GM18520 (cell line): ENCODE measurements at regions not wholly inside any gene's neighbourhood (a gene's known extent, or its start where the extent isn't known, plus 50 kb on each side); places are given as distances from the start of the nearest gene placed in this dataset.

Source experiments
- ATAC-seq: cut with Tn5 transposase; IDR thresholded peaks from one replicate; pipeline ENCODE4 v1.9.1; 2021; ENCODE audit not compliant: unreplicated experiment

DNA sequence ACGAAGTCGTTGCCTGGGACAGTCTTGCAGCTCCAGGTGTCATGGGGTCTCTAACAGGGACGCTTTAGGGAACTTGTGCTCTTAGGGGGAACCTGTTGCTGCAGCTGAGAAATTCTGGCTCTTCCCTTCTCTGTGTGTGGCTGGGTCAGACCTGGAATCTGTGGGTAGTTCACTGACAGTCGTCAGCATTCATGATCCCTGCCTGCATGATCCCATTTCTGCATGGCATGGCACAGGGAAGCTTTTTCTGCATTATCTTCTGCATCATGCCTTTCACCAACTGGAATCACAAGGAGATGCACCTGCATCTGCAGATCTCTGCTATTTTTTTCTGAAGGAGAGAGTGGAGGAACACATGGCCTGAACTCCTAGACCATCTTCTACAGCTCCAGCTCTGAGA is 85.6 kb downstream of the SOX9 start:
- ATAC-seq, result no peak

DNA sequence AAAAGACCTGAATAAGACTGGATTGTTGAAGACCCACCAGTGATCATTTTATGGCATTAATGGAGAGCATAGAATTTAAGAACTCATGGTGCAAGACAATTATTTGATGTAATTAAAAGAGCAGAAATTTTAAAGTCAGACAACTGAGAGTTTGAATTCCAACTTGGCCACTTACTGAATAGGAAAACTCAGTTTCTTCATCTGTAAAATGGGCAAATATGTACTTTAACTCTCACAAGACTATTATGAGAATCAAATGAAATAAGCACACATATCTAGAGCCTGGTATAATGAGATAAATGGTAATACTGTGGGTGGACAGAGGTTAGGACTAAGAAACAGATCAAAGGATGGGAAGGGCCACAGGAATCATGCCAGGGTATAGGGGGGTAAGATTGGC is 88.0 kb downstream of the SOX9 start:
- ATAC-seq, result no peak

DNA sequence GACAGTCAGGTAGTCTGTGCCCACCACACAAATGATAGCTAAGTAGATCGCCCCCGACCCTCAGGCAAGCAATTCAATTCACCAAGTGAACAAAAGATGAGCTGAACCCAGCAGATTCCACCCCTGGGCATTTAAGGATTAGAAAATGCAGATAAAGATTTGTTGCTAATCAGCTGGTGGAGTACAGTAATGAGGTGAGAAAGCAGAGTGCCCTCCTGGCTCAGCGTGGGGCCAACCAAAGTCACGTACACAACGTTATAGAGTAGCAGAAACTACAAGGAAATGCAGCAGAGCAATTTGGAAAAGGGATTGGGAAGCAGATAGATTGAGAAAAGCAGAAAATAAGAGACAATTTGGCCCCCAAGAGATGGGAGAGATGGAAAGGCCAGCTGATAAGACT is 91.2 kb downstream of the SOX9 start:
- no peak for ATAC-seq

DNA sequence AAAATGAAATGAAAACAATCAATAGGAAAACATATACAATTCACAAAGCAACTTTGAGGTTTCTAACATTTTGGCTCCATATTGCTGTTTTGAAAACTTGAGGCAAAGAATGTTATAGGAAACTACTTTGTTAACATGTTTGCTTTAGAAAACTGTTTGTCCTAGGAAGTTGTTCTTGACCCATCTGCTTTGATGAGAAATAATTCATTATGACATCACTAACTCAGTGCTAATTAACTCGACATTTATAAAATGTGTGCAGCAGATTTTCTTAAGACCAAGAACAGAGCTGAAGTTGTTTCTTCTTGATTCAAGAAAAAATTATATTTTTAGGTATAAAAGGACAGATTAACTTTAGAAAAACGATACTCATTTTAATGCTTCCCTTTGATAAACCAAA is 94.7 kb downstream of the SOX9 start:
- ATAC-seq, result no peak

DNA sequence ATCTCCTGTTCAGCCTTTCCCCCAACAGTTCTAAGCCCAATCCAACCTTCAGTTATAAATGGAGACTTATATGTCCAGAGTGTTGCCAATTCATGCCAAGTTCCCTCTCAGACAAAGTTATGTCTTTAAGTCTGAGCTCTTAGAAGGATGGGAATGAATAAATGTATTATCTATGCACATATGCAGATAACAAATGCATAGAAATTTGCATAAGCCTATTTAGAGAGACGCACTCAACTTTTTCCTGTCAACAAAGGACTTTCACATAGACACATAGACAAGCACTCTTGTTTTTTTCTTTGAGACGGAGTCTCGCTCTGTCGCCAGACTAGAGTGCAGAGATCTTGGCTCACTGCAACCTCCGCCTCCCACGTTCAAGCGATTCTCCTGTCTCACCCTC is 95.1 kb downstream of the SOX9 start:
- ATAC-seq, result no peak

DNA sequence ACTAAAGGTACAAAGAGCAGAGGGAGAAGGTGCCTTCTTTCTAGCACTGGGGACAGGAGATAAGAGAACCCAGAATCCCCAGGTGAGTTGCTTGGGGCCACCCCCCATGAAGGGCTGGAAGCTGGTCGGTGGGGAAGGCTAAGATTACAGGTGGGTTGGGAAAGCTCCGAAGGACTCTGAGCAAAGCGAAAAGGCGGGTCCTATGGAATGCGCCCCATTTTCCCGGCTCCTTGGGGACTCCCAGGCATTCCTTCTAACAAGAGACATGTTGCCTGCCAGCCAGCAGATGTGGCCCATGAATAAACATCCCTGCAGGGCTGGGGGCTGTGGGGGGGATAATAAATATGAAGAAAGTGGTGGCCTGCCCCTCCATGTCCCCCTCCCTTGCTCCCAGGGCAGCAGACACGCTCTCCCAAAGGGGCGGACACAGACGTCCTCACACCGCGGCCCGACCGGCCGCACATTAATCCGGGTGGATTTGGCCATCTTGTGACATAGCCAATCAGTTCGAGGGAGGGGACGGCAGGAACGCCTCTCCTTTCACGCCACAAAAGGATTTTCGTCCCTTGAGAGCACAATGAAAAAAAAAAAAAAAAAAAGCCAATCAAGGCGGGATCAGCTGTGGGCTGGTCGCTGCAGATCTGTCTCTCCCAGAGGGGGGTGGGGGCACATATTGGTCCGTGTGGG is 98.5 kb downstream of the SOX9 start:
- no peak for ATAC-seq

DNA sequence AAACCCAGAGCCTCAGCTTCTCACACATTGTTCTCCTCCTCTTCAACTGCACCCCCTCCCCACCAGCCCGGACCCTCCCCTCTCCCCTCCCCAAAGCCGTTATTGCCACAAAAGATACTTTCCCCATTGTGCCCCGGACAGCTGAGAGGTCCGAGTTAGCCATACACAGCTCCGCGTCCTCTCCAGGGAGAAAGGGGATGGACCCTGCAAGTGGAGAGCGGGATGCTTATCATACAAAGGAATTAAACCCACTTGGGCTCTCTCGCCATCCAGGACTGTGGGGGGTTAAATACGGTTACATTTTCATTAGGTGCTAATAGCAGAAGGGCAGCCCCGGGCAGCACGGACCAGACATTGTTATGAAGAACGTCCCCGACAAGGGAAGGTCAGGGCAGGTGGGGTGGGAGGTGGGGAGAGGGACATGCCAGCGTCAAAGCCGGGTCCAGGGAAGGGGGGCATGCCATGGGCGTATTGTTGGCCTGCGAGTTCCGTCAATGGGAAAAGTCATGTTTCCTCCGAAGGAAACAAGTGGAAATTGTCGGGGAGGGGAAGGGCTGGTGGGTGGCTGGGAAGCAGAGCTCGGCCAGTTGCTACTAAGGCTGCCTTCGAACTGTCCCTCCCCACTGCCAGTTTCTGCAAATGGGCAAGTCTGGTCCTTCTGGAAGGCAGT is 99.1 kb downstream of the SOX9 start:
- ATAC-seq, result no peak

DNA sequence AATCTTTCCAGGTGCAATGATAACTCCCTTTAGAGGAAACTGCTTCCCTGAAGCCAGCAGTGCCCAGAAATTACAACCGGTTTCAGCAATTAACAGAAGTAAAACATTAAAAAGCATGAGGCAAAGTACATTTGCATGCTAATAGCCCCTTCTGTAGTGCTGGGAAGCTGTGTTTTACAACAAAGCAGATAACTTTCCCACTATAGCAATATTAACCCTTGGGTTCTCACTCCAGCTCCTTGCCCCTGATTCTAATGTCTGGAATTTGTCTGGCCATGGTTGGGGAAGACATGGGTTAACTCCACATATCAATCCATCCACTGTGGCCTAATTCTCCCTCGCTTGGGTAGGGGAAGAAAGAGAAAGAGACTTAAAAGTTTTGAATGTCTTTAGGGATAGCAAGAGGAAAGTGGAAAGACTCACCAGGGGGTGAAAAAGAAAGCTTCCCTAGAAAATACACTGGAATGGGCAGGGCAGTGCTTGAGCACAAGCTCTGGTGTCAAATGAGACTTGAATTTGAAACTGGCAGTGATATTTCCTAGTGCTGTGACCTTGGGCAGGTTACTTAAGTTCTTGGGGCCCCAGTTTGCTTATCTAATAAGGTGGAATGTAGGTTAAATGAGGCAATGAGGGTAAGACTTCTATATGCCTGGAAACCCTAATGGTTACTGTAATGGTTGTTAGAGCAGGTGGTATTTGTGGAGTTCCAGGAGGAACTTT is 102.0 kb downstream of the SOX9 start:
- ATAC-seq, result no peak

DNA sequence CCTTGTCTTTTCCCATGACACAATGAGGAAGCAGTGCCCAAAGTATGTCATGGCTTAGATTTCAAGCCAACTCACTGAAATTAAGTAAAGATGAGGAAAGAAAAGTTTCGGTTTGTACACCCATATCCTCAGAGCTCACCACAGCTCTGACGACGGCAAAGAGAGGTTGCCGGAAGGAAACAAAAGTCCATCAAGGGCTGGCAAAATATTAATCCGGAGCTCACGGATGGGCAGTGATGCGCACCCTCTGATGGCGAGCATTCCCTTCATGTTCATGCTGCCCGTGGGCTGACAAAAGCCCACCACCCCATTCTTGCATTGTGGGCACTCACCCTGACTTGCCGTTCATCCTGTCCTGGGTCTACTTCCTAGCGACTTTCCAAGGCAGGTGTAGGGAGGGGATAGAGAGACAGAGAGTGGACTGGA is 103.1 kb downstream of the SOX9 start:
- ATAC-seq, result no peak

DNA sequence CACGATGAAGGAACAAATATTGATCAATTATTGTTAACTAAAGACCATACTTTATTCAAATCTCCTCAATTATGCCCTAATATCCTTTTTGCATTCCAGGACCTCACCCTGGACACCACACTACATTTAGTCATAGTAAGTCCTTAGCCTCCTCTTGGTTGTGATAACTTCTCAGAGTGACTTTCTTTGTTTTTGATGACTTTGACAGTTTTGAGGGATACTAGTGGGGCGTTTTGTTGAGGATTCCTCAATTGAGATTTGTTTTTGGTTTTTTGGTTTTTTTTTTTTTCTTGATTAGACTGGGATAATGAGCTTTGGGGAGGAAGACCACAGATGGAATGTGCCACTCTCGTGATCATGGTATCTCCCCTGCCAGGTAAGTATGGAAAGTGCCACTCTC is 105.5 kb downstream of the SOX9 start:
- ATAC-seq, result no peak

DNA sequence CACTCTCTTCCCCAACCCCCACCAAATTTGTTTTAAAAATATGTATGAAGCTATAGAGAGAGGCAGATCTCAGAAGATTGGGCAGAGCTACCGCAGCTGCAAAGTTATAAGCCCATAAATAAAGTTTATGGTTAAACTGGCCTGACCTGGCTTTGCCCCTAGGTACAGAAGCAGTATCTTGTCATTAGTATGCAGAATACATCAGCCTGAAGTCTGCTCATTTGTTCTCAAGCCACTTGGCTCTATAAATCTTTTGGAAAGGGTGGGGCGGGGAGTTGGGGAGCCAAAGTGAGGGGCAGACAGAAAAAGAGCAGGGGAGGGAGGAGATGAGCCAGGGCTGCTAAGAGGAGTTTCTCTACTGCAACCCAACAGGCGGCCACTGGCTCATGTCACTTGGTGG is 113.2 kb downstream of the SOX9 start:
- ATAC-seq, result no peak

DNA sequence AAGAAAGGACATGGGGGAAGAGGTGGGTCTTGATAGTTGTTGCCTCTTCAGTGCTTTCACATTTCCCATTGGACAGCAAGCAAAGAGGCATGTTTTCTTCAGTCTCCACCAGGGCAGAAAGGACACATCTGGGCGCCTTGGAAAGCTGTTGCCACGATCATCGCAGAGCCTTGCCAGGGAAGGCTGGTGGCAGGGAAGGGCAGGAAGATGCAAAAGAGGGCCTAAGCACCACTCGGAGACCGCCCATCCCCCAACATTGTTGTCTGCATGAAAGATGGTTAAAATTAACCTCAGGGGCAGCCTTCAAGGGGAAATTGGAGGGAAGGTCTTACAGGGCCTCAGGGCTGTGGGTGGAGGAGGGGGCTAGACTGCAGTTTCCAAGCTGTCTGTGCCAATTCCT is 114.2 kb downstream of the SOX9 start:
- no peak for ATAC-seq

DNA sequence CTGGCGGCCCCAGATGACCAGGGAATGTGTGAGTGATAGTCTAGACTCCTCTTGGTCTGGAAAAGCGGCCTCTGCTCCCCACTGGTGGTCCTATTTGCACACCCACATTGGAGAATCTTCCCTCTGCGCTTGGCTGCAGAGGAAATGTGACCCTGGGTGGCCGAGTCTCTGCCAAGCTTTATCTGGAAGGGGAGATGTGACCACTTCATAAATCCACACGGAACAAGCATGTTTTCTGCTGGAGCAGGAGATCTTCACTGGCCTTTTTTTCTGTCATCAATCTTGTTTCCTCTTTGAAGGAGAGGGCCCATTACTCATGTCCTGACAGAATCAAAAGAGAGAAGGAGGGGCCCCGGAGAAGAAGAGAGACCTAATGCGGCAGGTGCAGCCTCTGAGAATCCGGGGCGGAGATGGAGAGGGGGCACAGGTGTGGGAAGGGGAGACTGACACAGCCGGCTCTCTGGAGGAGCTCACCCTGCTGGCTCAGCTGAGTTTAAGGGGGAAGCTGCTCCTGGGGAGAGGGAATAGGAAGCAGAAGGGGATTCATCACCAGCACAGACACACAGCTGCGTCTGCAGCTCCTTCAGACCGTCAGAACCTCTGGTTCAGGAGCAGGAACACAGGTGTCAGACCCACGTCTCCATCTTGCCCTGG is 116.3 kb downstream of the SOX9 start:
- ATAC-seq, result no peak

DNA sequence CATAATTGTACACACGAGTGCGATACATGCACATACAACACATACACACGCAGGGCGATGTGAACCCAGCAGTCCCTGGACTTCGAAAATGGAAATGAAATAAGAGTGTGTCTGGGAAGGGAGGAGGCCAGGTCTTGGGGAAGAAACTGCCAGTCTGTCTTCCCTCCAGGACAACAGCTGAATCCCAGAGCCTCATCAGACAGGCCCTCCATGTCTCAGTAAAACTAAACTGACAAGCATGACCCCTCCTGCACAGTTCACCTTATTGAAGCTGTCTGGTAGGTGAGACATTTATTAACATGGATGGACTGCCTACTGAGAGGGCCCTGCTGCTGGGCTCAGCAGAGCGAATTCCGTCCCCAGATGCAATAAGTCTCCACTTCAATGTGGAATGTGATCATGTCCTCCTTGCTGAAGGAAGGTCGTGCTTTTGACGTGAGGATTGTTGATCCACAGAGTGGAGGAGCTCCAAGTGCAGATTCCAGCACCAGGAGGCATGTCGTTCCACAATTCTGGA is 117.4 kb downstream of the SOX9 start:
- no peak for ATAC-seq

DNA sequence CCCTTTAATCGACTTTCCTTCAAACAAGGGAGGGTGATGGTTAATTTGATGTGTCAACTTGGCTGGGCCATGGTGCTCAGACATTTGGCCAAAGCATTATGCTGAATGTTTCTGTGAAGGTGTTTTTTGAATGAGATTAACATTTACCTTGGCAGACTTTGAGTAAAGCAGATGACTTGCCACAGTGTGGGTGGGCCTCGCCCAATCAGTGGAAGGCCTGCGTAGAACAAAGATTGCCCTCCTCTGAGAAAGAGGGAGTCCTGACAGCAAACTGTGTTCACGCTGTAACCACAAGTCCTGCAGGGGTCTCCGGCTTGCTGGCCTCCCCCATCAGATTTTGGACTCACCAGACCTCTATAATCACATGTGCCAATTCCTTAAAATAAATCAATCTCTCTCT is 118.7 kb downstream of the SOX9 start:
- ATAC-seq, result no peak

DNA sequence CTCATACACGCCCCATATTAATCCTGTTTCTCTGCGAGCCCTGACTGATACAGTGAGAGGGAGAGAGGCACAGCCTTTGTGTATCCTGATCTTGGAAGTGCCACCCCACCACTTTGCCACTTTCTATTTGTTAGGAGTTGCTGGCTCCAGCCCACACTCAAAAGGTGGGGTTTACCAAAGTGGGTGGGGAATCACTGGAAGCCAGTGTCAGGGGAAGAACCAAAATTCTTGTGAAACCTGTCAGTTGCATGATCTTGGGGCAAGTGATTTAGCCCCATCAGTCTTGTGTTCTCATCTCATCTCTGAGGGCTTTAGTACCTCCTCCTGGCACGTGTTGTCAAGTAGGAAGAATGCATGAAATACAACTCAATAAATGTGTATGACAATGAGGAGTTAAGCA is 119.5 kb downstream of the SOX9 start:
- no peak for ATAC-seq

DNA sequence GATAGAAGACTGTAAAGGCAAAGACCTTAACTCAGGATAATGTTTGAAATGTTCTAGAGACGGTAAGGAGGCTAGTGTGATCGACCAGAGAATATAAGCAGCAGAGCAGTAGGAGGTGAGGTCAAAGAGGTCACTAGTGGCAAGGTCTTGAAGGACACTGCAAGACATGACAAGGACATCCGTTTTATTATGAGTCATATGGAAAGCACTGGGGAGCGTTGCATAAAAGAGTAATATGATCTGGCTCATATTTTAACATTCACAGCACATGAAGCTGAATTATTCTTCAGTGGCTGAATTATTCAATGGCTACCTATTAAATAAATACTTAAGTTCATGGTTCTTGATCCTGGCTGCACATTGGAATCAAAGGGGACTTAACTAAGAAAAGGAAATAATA is 123.7 kb downstream of the SOX9 start:
- ATAC-seq, result no peak

DNA sequence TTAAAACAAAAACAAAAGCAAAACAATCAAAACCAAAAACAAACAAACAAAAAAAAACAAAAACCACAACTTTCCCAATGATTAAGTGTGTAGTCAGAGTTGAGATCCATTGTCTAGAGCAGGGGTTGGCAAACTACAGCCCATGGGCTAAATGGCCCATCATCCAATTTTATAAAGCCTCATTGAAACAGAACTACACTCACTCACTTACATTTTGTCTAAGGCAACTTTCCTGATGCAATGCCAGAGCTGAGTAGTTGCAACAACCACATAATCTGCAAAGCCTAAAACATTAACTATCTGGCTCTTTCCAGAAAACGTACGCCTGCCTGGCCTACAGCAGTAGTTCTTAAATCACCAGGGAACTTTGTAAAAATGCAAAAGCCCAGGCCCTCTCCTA is 124.1 kb downstream of the SOX9 start:
- no peak for ATAC-seq

DNA sequence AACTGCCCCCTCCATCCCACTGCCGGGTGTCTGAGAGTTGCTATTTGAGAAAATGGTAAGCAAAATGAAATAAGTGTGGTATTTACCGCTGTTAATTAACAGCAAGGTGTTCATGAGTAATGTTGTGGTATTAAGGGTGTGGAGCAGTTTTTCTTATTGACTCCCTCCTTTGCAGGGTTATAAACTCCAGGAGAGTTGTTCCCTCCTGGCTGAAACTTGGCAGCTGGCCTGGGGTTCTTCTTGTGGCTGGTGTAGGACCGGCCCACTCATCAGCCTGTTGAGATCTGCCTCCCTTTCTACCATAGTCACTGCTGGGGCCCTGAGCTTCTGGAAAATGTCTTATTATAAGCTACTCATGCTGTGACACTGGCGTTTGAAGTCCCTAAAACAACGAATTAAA is 128.6 kb downstream of the SOX9 start:
- no peak for ATAC-seq

DNA sequence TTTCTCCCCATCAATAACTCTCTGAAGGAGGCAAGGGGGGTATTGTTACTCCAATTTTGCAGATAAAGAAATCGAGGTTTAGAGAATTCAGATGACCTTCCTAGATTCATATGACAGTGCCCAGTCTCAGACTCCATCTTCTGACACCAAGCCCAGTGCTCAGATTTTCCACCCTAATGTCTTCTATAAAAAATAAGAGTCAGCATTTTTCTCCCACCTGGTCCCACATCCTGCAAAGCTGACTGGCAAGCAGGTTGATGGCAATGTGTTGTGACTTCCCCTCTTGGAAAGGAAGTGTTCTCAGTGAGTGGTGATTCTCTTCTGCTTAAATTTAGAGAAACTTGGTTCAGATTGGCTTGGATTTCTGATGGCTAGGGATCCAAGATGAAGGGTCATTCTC is 129.4 kb downstream of the SOX9 start:
- no peak for ATAC-seq

DNA sequence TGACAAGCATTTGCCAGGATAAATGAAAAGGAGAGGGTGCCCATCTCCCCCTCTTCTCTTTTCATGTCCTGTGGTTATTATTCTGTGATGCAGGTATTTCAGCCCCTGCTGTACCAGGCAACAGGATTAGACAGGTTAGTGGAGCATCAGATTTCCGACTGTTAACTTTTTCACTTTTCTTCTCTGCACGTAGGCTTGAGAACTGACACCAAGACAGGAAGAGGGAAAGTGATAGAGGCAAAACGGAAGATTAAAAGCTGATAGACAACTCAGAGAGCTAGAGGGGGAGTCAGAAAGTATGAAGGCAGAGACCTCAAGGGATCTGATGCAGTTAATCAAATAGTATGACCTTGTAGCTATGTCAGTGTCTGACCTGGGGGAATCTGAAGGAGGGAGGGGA is 132.8 kb downstream of the SOX9 start:
- no peak for ATAC-seq
